ENCODE measurements at regions not wholly inside any gene's neighbourhood (a gene's known extent, or its start where the extent isn't known, plus 50 kb on each side); places are given as distances from the start of the nearest gene placed in this dataset.

DNA sequence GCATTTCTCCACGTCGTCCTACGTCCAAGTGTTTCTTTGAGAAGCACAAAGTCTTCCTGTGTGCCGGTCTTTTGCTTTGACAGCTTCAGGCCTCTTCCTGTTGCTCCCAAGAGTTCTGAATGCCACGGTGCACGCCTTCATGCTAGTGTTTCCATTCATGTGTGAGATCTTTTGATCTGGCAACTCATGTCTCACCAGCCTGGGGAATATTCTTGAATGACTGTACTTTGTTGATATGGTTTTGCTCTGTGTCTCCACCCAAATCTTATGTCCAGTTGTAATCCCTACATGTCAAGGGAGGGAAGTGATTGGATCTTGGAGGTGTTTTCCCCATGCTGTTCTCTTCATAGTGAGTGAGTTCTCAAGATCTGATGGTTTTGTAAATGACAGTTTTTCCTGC lies 129.6 kb upstream of the THBS2 start:
- no peaks in the 10 kb centered on the region for H3K36me3 ChIP-seq
- H3K4me3 ChIP-seq = no peak overlapping the region
- no peaks in the 10 kb centered on the region for H3K9me3 ChIP-seq
- TF ChIP-seq CTCF (IDR thresholded peaks at IDR 0.05) = no peak
- intact Hi-C loops (cut with DNase I; ENCODE audit: low total_unique reads) = no loop called here
- no peaks in the 10 kb centered on the region for H3K27me3 ChIP-seq
- DNase-seq = no peak
- peaks cover 0 to 18% (median 2%) of the 10 kb centered on the region in 4 donors for H3K4me1 ChIP-seq
- no peak overlapping the region for H3K27ac ChIP-seq

- intact Hi-C loops (cut with DNase I; ENCODE audit: low total_unique reads) = no loop called here
- TF ChIP-seq CTCF (IDR thresholded peaks at IDR 0.05) = no peak
- no peak for DNase-seq
- H3K9me3 ChIP-seq = no peaks in the 10 kb centered on the region
- no peak overlapping the region for H3K4me3 ChIP-seq
- no peaks in the 10 kb centered on the region for H3K27me3 ChIP-seq
- no peak overlapping the region for H3K27ac ChIP-seq
- peaks cover 0 to 14% (median 2%) of the 10 kb centered on the region in 4 donors for H3K4me1 ChIP-seq
- no peaks in the 10 kb centered on the region for H3K36me3 ChIP-seq
Observed at GRCh38 chr6:169382735-169383134, 129.1 kb upstream of the THBS2 start.

DNA sequence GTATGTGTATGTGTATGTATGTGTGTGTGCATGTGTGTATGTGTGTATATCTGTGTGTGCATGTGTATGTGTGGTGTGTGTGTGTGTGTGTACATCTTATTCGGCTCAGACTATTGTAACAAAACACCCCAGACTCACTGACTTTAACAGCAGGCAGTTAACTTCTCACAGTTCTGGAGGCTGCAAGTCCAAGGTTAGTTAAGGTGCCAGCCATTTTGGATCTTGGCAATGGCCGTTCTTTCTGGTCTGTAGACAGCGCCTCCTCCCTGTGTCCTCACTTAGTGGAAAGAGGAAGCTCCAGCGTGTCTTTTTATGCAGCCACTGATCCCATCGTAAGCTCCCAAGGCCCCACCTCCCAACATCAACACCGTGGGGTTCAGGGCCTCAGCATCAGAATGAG lies 128.3 kb upstream of the THBS2 start:
- no peak for TF ChIP-seq CTCF (IDR thresholded peaks at IDR 0.05)
- intact Hi-C loops (cut with DNase I; ENCODE audit: low total_unique reads) = no loop called here
- Histone ChIP-seq H3K27ac (no peak overlapping the region), H3K36me3 (no peaks in the 10 kb centered on the region), H3K4me1 (peaks cover 0 to 14% (median 2%) of the 10 kb centered on the region in 4 donors), H3K9me3 (no peaks in the 10 kb centered on the region), H3K27me3 (no peaks in the 10 kb centered on the region), H3K4me3 (no peak overlapping the region)
- DNase-seq = no peak

DNA sequence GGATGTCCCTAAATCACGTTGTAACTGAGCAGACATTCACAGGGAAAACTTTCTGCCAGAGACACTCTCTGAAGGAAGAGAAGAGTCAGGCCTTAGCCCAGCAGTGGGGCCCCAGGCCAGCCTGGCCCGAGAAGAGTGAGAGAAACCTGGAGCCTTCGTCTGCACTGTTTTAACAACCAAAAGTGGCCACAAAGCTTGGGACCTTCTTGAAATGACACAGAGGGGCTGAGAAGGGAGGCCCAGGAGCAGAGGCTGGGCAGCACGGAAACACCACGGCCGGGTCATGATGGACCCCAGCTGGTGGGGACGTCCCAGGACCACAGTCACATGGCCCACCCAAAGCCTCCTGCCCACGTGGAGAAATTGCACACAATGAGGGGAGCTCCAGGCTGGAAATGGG lies 126.8 kb upstream of the THBS2 start:
- Histone ChIP-seq H3K27me3 (no peaks in the 10 kb centered on the region), H3K27ac (no peak overlapping the region), H3K4me1 (no peaks in the 10 kb centered on the region), H3K9me3 (peaks cover 0 to 3% (median 0%) of the 10 kb centered on the region in 3 donors), H3K4me3 (no peak overlapping the region), H3K36me3 (no peaks in the 10 kb centered on the region)
- no peak for TF ChIP-seq CTCF (IDR thresholded peaks at IDR 0.05)
- DNase-seq = no peak
- intact Hi-C loops (cut with DNase I; ENCODE audit: low total_unique reads) = no loop called here

DNA sequence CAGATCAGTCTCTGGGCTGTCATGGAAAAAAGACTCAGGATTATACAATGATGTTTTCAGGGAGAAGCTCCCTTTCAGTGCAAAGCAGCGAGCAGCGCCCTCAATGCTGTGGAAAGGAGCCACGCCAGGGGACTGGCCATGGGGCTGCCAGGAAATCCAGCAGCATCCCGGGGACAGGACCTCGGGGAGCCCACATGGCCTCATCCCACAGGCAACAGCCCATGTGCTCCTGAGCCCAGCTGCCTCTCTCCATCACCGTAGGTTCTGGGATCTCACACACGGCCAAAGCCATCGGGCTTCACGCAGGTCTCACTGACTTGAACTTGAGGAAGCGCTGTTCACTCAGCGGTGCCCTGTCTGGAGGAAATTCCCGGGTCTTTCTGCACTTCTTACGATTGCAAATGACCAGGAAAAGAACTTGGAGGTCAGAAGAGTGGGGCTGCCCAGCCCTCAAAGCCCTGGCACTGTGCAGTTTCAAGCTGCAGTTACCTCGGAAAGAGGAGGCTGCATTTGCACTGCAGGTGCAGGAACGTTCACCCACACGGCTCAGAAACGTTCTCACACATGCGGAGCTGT lies 125.9 kb upstream of the THBS2 start:
- no peak for TF ChIP-seq CTCF (IDR thresholded peaks at IDR 0.05)
- DNase-seq = no peak
- no peak overlapping the region for H3K27ac ChIP-seq

More for the DNA sequence above, 125.9 kb upstream of the THBS2 start:
- intact Hi-C loops (cut with DNase I; ENCODE audit: low total_unique reads) = no loop called here
- Histone ChIP-seq H3K36me3 (no peaks in the 10 kb centered on the region), H3K4me3 (no peak overlapping the region), H3K27me3 (no peaks in the 10 kb centered on the region), H3K9me3 (peaks cover 0 to 6% (median 0%) of the 10 kb centered on the region in 3 donors), H3K4me1 (no peaks in the 10 kb centered on the region)

Measured in tibial artery (tissue), 4 donors.